ENCODE measurements at regions not wholly inside any gene's neighbourhood (a gene's known extent, or its start where the extent isn't known, plus 50 kb on each side); places are given as distances from the start of the nearest gene placed in this dataset.

DNA sequence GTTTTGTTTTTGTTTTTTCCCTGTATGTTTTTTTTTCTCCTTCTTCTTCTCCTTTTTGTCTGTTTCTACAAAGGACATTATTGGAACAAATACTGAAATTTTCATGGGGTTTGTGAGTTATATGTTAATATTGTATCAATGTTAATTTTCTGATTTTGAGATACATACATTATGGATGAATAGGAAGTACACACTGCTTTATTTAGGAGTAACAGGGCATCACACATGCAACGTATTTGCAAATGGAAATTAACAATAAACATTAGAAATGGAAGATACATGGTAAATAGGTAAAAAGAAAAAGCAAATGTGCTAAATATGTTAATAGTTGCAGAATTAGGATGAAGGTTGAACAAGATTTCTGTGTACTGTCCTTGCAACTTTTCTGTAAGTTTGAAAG lies 477.2 kb upstream of the INTU start:
- TF ChIP-seq, protein P1, sequence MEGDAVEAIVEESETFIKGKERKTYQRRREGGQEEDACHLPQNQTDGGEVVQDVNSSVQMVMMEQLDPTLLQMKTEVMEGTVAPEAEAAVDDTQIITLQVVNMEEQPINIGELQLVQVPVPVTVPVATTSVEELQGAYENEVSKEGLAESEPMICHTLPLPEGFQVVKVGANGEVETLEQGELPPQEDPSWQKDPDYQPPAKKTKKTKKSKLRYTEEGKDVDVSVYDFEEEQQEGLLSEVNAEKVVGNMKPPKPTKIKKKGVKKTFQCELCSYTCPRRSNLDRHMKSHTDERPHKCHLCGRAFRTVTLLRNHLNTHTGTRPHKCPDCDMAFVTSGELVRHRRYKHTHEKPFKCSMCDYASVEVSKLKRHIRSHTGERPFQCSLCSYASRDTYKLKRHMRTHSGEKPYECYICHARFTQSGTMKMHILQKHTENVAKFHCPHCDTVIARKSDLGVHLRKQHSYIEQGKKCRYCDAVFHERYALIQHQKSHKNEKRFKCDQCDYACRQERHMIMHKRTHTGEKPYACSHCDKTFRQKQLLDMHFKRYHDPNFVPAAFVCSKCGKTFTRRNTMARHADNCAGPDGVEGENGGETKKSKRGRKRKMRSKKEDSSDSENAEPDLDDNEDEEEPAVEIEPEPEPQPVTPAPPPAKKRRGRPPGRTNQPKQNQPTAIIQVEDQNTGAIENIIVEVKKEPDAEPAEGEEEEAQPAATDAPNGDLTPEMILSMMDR (conservative IDR thresholded peaks at IDR 0.05; ENCODE audit: low read depth, low read length): no peak
- no peak for DNase-seq (ENCODE audit: low read depth)
- H3K4me3 ChIP-seq (ENCODE audit: low read depth, low read length): no peak overlapping the region

DNA sequence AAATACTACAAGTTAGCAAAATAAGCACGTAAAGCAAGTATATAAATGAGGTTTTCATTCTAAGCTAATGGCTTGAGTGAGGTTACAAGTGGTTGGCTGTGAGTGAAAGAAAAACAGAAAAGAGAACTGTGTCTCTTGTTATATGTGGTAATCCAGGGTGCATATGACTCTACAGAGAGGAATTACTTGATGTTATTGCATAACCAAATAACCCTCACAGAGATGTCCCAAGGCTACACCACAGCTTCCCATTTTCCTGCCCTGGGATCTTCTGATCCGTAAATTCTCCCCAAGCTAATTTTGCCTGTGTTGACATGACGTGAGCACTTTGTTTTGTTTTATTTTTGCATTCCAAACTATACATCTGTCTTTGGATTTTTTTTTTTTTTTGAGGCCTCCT lies 470.0 kb upstream of the INTU start:
- DNase-seq (ENCODE audit: low read depth): no peak
- no peak overlapping the region for H3K4me3 ChIP-seq (ENCODE audit: low read depth, low read length)

DNA sequence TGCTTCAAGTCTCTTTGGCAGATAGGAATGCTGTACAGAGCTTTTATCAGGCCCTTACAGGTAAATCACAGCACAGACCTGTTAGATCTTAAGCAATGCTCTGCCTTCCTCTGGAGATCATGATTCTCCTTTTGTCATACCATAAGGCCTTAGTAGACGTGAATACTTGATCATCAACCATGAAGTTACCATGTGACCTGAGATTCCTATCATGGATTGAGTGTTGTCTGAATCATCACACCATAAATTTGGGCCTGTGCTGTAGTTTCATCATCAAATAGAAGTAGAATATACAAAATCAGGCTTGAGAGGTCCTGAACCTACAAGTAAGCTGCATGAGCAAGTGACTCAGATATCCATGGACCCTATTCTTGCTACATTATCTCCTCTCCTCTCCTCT lies 466.8 kb upstream of the INTU start:
- H3K4me3 ChIP-seq (ENCODE audit: low read depth, low read length): no peak overlapping the region
- TF ChIP-seq, protein P1 (conservative IDR thresholded peaks at IDR 0.05; ENCODE audit: low read depth, low read length): no peak
- DNase-seq (ENCODE audit: low read depth): no peak

More for the DNA sequence above, 470.0 kb upstream of the INTU start:
- TF ChIP-seq, protein P1 (conservative IDR thresholded peaks at IDR 0.05; ENCODE audit: low read depth, low read length): no peak

DNA sequence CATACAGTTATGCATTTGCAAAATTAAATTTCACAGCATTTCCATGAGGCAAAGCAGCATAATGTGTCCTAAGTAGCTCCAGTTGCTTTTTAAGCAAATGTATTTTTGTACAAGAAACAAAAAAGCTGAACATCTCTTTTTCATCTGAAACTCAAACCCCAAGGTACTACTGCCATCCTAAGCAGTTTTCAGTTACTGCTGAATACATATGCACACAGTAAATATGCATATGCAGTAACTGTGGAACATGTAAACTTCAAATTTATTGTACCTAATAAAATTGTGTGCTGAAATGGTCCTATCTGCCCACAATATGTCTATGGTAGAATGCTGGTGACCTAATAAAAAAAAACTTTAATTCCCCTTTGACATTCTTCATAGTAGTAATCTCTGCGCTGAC lies 458.6 kb upstream of the INTU start:
- H3K4me3 ChIP-seq (ENCODE audit: low read depth, low read length): no peak overlapping the region
- TF ChIP-seq, protein P1 (conservative IDR thresholded peaks at IDR 0.05; ENCODE audit: low read depth, low read length): no peak
- DNase-seq (ENCODE audit: low read depth): no peak

DNA sequence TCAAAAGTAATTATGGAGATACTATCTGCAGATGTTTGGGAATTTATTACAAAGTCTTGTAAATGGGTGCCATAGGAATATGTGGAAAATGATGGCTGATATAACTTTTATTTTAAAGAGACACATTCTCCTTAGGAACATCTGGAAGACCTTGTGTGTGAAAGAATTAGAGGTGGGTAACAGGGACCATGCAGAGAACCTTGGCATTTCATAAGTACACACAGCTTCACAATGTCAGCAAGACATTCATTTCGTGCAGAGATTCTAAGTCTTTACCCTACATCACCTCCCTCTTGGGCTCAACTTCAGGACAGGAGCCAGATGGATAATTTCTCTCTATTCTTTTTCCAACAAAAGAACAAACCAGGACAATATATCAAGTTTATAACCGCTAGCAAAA lies 458.1 kb upstream of the INTU start:
- TF ChIP-seq, protein P1 (conservative IDR thresholded peaks at IDR 0.05; ENCODE audit: low read depth, low read length): no peak
- no peak overlapping the region for H3K4me3 ChIP-seq (ENCODE audit: low read depth, low read length)

DNA sequence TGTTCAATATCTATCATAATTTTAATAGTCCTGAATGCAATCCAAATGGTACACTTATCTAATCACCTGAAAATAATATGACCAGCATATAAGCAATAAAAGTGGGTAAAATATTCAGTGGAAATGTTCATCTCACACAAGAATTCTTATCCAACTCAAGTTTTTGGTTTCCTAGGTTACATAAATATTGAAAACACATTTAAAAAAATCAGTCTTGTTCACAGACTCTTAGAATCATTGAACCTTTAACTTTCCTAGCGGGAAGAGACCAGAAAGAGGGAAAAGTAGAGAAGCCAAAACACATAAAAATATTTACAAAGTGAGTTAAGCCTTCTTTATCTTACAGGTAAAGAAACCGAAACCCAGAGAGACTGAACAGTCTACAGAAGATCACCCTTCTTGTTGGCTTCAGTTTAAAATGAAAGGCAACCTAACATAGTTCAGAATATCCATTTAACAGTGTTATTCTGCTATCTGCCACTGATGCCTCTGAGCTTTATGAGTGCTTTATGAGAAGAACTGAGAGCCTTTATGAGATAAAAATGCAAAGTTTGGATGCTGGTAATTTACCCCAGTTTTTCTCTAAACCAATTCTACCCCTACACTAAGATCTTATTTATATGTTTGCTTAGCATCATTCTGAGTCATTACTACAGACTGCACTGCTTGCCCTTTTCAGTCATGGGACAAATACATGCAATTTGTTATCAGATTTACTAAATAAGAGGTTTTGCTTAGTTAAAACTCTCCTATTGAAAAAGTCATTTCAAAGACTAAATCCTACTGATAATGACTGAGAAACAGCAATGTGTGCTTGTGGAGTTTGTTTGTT lies 453.3 kb upstream of the INTU start:
- TF ChIP-seq, protein P1 (conservative IDR thresholded peaks at IDR 0.05; ENCODE audit: low read depth, low read length): no peak
- no peak overlapping the region for H3K4me3 ChIP-seq (ENCODE audit: low read depth, low read length)
- DNase-seq (ENCODE audit: low read depth): no peak

More for the DNA sequence above, 458.1 kb upstream of the INTU start:
- no peak for DNase-seq (ENCODE audit: low read depth)

DNA sequence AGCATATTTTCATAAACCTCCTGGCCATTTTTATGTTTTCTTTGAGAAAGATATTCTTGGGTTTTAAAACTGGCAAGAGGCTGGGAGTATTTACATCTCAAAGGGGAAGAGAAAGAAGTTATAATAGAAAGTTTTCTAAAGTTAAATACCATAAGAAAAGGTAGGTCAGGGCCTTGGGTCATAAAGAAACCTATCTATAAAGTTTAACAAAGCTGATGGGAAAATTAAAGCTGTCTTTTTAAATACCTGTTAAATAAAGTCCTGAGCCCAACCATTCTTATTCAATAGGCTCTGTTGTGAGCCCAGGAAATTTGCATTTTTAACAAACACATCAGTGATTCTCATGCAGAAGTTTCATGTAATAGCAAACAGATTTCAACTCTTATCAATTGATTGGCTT lies 451.8 kb upstream of the INTU start:
- no peak for DNase-seq (ENCODE audit: low read depth)
- H3K4me3 ChIP-seq (ENCODE audit: low read depth, low read length): no peak overlapping the region
- TF ChIP-seq, protein P1 (conservative IDR thresholded peaks at IDR 0.05; ENCODE audit: low read depth, low read length): no peak
